RPMI7951 (cell line): ENCODE measurements at regions not wholly inside any gene's neighbourhood (a gene's known extent, or its start where the extent isn't known, plus 50 kb on each side); places are given as distances from the start of the nearest gene placed in this dataset.
"Not testable (repeated sequence)": the region's sequence is repeated elsewhere in the genome, so short reads cannot be mapped to it uniquely, and the experiment has no call there.

Experiments used
- DNase-seq: peaks from one replicate; pipeline ENCODE4 v3.0.0-alpha.2; 2012; ENCODE audit warnings: low read depth

- DNase-seq, result no peak
These were observed 239.2 kb downstream of the ADGRD1 start for GRCh38 chr12:131192951-131193350.

DNA sequence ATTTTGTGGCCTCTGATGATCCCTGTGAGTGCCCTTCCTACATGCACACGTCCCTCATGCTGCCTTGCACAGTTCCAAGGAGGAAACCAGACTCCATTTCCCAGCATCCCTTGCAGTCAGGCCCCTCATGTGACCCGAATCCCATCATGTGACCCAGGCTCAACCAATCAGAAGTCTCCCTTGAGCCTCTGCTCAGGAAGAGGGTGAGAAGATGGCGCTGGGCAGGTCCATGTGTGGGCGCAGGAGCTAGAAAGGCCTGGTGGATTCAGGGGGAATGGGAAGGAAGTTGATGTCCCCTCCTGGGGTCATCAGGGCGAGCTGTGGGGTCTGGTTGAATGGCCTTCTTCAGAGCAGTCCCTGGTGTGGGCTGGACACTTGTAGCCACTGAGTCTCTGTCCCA, 240.5 kb downstream of the ADGRD1 start:
- no peak for DNase-seq

- no peak for DNase-seq
These were observed 242.1 kb downstream of the ADGRD1 start for GRCh38 chr12:131195796-131196195.

- DNase-seq, result no peak
These were observed 242.5 kb downstream of the ADGRD1 start for GRCh38 chr12:131196220-131196619.

DNA sequence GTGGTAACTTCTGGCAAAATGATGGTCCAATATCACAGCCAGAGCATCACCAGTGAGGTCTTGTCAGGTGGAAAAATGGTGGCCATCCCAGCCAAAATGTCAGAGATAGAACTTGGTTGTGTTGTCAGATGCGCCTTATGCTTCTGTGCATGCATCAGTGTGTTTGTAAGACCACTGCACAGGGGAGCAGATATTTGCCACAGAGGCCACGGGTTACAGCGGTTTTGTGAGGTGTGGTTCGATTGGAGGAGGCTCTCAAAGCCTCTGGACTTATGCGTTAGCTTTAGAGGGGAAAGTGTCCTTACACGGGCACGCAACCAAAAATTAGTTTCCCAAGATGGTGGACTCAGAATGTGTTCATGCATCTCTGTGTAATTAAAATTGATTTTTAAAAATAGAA, 243.8 kb downstream of the ADGRD1 start:
- DNase-seq, result no peak

DNA sequence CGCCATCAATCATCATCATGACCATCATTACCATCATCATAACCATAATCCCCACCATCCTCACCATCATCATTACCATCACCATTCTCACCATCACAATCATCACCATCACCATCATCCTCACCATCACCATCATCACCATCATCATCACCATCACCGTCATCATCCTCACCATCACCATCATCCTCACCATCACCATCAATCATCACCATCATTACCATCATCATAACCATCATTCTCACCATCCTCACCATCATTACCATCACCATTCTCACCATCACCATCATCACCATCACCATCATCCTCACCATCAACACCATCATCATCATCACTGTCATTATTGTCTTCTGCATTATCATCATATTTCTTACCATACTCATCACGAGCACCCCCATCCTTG, 245.5 kb downstream of the ADGRD1 start:
- DNase-seq, result no peak

GRCh38 chr12:131201912-131202311, 248.2 kb downstream of the ADGRD1 start:
- DNase-seq, result not testable (repeated sequence)

DNA sequence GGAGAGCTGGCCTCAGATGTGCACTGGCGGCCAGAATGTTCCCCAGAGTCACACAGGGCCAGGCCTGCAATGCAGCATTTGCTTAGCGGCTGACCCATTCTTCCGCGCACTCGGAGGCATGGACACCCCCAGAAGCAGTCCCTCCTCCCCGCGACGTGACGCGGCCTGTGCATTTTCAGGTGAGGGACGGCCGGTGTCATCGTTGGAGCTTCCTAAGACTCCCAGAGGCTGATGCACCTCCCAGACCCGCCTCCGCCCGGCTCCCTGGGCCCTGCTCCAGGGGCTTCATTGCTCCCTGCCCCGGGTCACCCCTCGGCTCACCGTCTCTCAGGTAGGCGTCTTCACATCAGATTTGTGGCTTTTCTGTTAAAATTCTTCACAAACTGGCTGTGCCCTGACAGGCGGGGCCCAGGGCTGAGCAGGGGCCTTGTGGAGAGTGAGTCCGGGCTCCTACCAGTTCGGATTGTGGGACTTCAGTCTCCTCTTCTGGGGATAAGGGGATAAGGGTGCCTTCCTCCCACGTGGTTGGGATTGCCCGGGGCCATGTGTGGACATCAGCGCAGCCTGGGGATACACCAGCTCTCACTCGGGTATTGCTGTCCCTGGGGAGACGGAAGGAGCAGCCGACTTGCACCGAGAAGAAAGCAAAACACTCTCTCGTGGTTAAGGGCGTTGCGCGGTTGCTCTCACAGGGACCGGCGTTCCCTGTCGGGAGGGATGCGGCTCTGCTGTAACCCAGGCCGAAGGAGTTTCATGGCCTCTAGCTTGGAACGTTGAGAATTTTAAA, 249.1 kb downstream of the ADGRD1 start:
- no peak for DNase-seq

GRCh38 chr12:131203666-131204415, 250.1 kb downstream of the ADGRD1 start:
- DNase-seq, result no peak

DNA sequence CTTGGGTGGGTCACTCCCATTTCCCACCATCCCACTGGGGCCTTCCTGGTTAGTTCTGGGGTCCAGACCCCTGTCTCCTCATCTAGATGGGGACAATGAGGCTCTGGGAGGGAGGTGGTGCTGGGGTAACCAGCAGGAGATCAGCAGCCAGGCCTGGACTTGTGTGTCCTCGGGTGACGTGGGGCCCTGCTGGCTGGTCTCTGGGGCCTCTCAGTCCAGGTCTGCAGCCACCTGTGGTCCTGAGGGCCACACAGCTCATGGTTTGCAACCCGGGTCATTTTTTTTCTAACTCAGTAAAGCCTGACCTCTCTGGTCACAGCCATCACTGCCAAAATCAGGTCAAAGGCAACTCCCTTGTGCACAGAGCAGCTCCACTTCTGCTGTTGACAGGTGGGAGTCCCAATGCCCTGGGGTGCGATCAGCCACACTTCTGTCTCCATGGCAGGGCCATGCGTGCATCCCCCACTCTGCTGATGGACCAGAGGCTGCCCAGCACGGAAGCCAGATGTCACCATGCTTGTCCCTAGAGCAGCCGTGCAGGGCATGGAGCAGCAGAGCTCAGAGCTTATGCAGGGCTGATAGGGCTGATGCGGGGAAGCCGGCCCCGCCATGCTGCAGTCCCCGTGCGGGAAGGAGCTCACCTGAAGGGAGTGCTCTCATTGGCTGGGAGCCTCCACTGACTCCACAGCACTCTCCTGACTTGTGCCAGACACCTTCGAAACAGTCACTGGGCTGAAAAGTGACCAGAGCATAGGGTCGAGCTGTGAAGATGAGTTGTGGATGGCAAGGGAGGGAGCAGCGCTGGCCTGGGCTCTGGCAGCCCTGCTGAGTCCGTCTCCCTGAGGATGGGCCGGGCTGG, 250.9 kb downstream of the ADGRD1 start:
- no peak for DNase-seq

- not testable (repeated sequence) for DNase-seq
These were observed 251.7 kb downstream of the ADGRD1 start for GRCh38 chr12:131205275-131205933.

DNA sequence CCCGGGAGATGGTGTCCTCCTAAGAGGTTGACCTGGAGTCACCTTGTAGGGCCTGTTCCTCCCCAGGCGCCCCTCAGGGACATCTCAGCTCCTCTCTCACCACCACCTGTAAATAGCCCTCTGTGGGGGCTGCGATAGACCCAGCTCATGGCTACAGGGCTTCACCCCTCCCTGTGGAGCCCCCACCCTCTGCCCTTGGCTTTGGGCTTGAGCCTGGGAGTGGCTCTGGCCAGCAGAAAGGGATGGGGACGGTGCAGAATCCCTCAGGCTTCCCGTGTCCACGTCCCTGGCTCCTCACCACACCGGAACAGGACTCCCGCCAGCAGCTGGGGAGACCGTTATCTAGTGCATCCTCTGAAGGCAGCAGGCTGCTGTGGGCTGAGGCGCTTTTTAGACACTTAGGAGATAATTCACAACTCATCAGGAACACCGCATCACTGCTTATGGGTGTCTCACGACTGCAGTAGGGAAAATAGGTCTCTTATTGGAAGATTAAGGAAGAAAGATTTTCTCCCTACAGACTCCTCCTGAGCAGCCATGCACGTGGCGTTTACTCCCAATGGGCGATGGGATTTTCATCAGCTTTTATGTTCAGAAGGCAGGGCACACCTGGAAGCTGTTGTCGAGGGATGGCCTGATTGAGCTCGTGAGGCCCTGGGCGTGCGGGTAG, 253.1 kb downstream of the ADGRD1 start:
- DNase-seq, result not testable (repeated sequence)

DNA sequence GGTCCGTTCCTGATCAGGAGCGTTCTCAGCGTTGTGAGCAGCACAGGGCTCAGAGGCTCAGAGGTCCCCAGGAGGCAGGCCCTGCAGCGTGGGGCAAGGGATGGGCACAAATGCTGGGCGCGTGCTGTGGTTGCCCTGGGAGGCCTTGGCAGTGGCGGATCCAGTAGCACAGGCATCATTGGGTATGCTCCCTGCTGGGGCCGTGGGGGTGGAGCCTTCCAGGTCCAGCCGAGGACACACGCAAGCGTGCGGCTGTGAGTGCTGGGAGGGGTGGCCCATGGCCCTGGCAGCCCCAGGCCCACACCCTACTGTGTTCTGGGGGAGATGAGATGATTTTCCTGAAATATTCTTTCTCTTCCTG, 253.6 kb downstream of the ADGRD1 start:
- not testable (repeated sequence) for DNase-seq

GRCh38 chr12:131207841-131208240, 254.1 kb downstream of the ADGRD1 start:
- DNase-seq, result not testable (repeated sequence)

- DNase-seq, result no peak
These were observed 254.7 kb downstream of the ADGRD1 start for GRCh38 chr12:131208425-131208824.

DNA sequence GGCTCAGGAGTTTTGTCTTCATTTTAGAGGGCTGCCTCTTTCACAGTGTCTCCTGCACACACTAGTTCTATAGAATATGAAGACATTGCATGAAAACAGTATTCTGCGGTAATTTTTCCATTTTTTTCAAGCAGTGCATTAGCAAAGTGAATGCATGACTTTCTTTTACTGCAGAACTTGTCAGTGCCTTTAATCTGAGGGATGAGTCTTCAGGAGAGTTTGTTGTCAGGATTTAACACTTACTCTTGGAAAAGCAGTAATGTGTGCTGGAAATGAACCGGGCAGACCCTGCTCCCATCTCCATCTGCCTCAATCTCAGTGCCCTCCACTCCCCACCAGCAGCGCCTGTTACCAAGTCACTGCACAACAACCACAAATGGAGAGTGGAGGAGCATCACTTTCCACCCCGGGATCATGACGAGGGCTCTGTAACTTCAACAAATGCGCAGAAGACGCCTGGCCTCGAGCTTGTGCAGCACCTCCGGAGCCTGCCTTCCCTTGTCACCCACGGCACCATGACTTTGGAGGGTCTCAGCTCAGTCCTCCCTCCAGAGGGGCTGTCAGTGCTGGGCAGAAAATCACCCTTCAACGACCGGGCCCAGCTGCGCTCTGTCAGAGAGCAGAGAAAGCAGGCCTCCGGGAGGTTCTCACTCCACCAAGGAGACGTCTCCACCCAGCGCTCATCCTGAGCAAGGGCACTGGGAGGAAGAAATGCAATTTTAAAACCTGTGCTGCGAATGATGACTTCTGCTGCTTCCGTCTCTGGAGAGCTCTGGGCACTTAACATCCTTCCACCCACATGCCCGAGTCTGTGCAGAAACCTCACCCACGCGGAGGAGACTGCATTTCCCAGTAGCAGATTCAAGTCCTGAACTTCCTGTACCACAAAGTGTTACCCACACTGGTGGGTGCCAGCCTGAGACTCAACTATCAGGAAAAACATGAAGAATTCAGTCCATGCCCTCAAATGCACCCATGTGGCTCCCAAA, 255.7 kb downstream of the ADGRD1 start:
- DNase-seq, result no peak

DNA sequence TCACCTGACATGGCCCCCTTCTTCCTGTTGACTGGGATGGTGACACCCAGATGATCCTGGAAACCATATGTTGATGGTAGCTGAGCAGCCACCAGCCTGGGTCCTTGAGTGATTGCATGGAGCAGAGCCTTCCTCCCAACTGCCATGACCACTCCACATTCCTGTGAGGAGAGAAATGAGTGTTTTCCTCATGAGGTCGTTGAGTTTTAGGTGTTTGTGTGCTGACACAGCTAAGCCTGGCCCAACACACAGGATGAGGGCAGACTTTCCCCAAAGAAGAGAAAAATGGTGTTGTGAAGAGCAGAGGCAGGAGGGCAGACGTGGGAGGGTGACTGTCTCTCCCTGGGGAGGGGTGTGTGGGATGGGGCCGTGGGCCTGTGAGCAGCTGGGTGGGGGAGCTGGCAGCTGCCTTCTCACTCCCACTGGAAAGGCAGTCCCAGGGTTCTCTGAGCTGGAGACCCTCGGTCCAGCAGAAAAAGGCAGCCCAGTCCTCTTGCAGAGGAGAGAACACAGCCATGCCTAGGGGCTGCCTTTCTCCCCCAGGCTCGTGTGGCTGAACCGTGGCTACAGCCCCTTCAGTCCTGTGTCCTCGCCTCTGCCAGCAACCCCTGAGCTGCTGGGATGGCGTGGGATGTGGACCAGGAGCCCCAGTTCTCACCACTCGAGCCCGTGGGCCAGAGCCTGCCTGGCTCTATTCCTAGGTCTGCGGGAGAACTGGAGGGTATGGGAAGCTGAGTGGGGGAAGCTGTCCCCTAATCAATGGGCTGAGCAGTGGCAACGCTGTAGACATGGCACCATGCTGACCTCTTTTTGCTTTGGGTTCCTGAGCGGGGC, 257.0 kb downstream of the ADGRD1 start:
- DNase-seq, result no peak

GRCh38 chr12:131211340-131211938, 257.7 kb downstream of the ADGRD1 start:
- DNase-seq, result no peak
